IPS-20b (cell line): ENCODE measurements at regions not wholly inside any gene's neighbourhood (a gene's known extent, or its start where the extent isn't known, plus 50 kb on each side); places are given as distances from the start of the nearest gene placed in this dataset.

Experiments
- H3K27ac ChIP-seq: one replicate; pipeline ENCODE4 v1.5.1; 2013; ENCODE audit warnings: low read length
- H3K27me3 ChIP-seq: 2 replicates; pipeline ENCODE4 v1.6.1; 2013; ENCODE audit warnings: mild to moderate bottlenecking, low read length, inconsistent platforms; ENCODE audit not compliant: insufficient read depth
- H3K36me3 ChIP-seq: 2 replicates; pipeline ENCODE4 v1.6.1; 2013; ENCODE audit warnings: low read depth, mild to moderate bottlenecking, inconsistent platforms, low read length, moderate library complexity; ENCODE audit not compliant: insufficient read depth
- H3K4me1 ChIP-seq: 2 replicates; pipeline ENCODE4 v1.6.1; 2013; ENCODE audit warnings: mild to moderate bottlenecking, control low read depth, inconsistent platforms, low read length, moderate library complexity; ENCODE audit not compliant: insufficient read depth
- H3K4me3 ChIP-seq: 2 replicates; pipeline ENCODE4 v1.5.1; 2013; ENCODE audit warnings: mild to moderate bottlenecking, low read length, inconsistent platforms
- H3K9ac ChIP-seq: 2 replicates; pipeline ENCODE4 v1.6.1; 2013; ENCODE audit warnings: low read depth, mild to moderate bottlenecking, inconsistent platforms, low read length, moderate library complexity
- H3K9me3 ChIP-seq: 2 replicates; pipeline ENCODE4 v1.6.1; 2013; ENCODE audit warnings: mild to moderate bottlenecking, low read depth, low read length, inconsistent platforms; ENCODE audit not compliant: insufficient read depth

DNA sequence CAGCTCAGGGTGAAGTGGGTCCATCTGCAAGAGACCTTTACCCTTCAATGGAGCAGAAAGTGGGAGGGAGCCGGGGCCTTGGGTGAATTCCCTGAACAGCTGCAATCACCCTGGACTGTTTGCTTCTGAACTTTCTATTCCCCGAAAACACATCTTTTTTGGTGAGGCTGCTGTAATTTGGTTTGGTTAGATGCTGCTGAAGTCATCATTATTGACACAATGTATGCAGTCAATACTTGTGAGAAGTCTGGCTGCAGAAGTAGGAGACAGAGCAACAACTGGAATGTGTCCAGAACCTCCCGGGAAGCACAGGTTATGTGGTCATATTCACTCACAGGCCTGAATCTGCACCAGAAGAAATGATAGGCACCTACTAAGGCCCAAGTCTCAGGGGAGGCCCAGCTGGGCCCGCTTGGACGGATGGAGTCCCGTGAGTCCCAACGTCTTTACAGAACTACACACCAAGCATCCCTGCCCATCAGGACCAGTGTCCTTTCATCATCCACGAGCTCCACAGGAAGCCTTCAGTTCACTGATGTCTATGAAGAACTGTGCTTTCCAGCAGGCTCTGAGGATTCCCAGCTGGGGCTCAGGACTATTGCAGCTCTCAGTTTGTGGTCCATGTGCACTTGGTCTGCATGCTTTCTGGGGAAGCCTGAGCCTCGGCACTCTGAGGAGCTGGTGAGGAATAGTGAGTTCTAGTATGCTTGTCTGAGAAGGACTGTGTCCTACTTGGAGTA is 177.6 kb downstream of the THBS2 start:
- no peaks in the 10 kb centered on the region for H3K4me1 ChIP-seq
- H3K9me3 ChIP-seq = no peaks in the 10 kb centered on the region; the same call in 1 of the 2 replicates
- H3K27ac ChIP-seq = no peak overlapping the region
- no peaks in the 10 kb centered on the region for H3K27me3 ChIP-seq
- H3K9ac ChIP-seq = no peak overlapping the region
- no peak overlapping the region for H3K4me3 ChIP-seq
- no peaks in the 10 kb centered on the region for H3K36me3 ChIP-seq

- no peaks in the 10 kb centered on the region; the same call in 1 of the 2 replicates for H3K9me3 ChIP-seq
- H3K9ac ChIP-seq = no peak overlapping the region
- H3K4me1 ChIP-seq = no peaks in the 10 kb centered on the region
- H3K4me3 ChIP-seq = no peak overlapping the region
- no peaks in the 10 kb centered on the region for H3K27me3 ChIP-seq
- H3K36me3 ChIP-seq = no peaks in the 10 kb centered on the region
- H3K27ac ChIP-seq = no peak overlapping the region
Measured at GRCh38 chr6:169075211-169075914, 178.3 kb downstream of the THBS2 start.

DNA sequence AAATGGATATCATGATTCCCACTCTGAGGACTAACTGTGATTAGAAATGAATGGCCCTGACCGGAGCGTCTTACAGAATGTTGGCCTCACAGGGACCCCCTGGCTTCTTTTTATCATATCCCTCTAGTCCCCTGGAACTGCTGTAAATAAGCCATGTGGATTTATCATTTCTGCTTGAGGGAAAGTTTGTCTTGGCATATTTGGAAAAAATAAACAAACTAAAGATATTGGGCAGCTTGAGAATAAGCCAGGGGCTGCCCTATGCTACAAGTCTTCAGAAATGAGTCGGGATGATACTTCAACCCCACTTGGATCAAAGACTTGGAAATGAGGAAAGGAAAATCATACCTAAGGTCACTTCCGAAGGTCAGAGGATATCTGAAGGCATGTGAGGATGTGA is 179.1 kb downstream of the THBS2 start:
- H3K4me1 ChIP-seq = no peaks in the 10 kb centered on the region
- no peaks in the 10 kb centered on the region for H3K9me3 ChIP-seq
- H3K4me3 ChIP-seq = no peak overlapping the region
- H3K9ac ChIP-seq = no peak overlapping the region
- H3K27ac ChIP-seq = no peak overlapping the region
- no peaks in the 10 kb centered on the region for H3K27me3 ChIP-seq
- H3K36me3 ChIP-seq = no peaks in the 10 kb centered on the region

DNA sequence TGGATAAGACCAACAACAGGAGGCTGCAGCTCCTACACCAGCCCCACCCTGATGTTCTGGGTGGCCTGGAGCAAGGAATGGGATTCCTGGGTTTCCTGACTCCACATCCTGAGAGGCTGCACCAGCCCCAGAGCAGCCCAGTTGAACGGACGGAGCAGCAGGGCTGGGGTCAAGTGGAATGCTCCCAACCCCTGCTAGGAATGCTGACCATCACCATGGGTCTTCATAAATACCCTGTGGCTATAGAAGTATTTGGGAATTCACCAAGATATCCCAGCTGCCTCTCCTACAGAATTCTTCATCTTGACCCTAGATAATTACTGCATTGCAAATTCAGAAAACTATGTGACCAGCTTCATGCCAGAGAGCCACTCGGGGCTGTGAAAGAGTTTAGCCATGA is 180.3 kb downstream of the THBS2 start:
- Histone ChIP-seq H3K4me3 (no peak overlapping the region), H3K36me3 (no peaks in the 10 kb centered on the region), H3K9ac (no peak overlapping the region), H3K27me3 (no peaks in the 10 kb centered on the region), H3K27ac (no peak overlapping the region), H3K4me1 (no peaks in the 10 kb centered on the region), H3K9me3 (no peaks in the 10 kb centered on the region)

DNA sequence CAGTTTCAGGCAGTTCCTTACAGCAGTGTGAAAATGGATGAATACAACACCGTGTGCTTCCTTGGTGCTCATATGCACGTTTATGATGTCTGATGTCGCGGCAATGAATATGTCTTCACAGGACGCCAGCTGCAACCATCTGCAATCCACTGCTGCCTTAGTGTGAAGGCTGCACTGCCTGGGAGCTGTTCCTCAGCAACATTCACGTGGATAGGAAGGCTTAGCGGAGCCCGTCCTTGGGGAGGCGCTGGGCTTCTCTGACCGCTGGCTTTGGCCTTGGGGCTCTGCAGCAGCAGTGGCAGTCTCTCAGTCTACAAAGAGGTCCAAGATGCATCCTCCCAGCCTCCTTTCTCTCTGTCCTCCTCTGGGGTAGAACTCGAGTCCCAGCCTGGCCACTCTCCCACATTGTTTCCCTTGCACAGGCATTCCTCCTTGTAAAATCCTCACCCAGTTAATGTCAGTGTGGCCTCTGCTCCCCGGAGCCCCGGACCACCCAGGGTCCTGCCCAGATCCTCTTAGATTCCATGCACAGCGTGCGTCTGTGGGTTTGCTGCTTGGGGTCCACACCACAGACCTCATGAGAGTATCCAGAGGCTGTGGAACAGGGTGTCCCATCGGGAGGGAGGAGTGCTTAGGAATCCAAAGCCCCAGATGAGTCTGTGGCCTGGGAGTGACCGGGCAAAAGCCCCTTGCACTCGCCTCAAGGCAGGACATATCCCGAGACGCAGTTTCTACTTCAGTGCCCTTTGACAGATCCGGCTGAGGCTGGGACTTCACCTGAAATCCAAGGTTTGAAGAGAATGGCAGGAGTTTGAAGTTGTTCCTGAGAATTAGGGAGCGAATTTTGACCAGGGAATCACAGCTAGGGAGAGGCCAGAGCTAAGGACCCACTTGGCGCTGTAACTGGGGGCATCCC is 181.3 kb downstream of the THBS2 start:
- Histone ChIP-seq H3K27me3 (no peaks in the 10 kb centered on the region), H3K27ac (no peak overlapping the region), H3K9ac (no peak overlapping the region), H3K9me3 (no peaks in the 10 kb centered on the region), H3K4me3 (no peak overlapping the region), H3K36me3 (no peaks in the 10 kb centered on the region), H3K4me1 (no peaks in the 10 kb centered on the region)

DNA sequence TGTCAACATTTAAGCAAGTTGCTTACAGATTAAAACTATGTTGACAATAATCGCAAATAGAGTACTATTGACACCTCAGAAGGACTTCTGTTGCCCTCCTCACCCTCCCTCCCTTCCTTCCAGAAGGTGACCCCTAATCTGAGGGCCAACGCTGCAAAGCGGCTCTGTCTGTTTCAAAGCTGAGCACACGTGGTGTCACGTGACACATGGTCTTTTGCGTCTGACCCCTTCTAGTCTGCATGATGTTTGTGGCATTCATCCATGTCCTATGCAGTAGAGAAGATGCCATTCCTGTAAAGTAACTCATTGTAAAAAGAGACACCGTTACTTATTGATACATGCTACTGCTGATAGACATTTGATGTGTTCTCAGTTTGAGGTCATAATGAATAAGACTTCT is 182.3 kb downstream of the THBS2 start:
- no peak overlapping the region for H3K27ac ChIP-seq
- H3K9ac ChIP-seq = no peak overlapping the region
- H3K36me3 ChIP-seq = no peaks in the 10 kb centered on the region
- H3K9me3 ChIP-seq = no peaks in the 10 kb centered on the region
- no peak overlapping the region for H3K4me3 ChIP-seq
- H3K4me1 ChIP-seq = no peaks in the 10 kb centered on the region
- H3K27me3 ChIP-seq = no peaks in the 10 kb centered on the region

DNA sequence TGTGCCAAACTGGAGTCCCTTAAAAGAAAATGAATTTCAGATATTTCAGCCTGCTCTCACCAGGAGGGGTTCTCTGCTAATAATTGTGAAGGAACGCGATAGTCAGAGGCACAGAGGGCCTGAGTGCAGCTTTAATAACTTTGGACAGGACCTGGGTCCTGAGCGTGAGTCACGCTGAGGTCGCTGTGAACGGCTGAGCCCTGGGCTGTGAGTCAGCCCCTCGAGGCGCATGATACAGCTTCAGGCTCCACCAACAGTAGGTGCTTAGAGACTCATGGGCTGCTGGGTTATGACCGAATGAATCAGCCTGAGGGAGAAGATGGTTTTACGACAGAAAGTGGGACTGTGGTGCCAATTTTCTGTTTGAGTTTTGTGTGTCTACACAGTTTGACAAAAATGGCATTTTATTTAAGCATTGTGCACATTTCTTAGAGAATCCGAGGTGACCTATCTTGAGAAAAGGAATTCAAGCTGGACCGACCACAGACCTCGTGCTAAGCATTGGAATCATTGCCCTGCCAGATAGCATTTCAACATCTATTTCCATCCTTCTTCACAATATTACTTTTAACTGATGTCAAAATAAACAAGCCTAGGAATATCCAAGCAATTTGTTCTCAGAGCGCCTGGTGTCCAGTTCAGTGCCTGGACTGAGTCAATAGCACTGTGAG is 183.0 kb downstream of the THBS2 start:
- Histone ChIP-seq H3K27me3 (no peaks in the 10 kb centered on the region), H3K4me3 (no peak overlapping the region), H3K9ac (no peak overlapping the region), H3K27ac (no peak overlapping the region), H3K4me1 (no peaks in the 10 kb centered on the region), H3K9me3 (no peaks in the 10 kb centered on the region), H3K36me3 (no peaks in the 10 kb centered on the region)

DNA sequence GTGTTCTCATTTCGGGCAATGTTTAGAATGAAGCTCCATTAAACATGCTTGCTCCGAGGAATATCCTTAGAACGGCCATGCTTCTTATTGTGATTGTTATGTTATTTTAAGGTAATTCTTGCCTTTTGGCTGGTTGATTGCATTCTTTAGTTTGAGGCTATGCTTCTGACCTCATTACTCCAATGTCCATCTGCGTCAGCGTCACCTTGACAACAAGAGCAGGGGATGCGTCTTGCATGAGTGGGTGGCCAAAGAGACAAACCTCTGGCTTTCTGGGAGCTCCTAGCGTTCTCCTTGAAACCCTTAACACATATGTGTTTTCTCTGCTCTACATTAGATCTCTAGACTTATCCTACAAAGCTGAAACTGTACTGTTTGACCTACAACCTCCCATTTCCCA is 184.3 kb downstream of the THBS2 start:
- Histone ChIP-seq H3K4me3 (no peak overlapping the region), H3K36me3 (no peaks in the 10 kb centered on the region), H3K27ac (no peak overlapping the region), H3K27me3 (no peaks in the 10 kb centered on the region), H3K9me3 (no peaks in the 10 kb centered on the region), H3K9ac (no peak overlapping the region), H3K4me1 (no peaks in the 10 kb centered on the region)

GRCh38 chr6:169064194-169064593 is 189.5 kb downstream of the THBS2 start:
- Histone ChIP-seq H3K27me3 (no peaks in the 10 kb centered on the region), H3K4me3 (no peak overlapping the region), H3K9me3 (no peaks in the 10 kb centered on the region; the same call in 1 of the 2 replicates), H3K27ac (no peak overlapping the region), H3K36me3 (no peaks in the 10 kb centered on the region), H3K9ac (no peak overlapping the region), H3K4me1 (no peaks in the 10 kb centered on the region)

DNA sequence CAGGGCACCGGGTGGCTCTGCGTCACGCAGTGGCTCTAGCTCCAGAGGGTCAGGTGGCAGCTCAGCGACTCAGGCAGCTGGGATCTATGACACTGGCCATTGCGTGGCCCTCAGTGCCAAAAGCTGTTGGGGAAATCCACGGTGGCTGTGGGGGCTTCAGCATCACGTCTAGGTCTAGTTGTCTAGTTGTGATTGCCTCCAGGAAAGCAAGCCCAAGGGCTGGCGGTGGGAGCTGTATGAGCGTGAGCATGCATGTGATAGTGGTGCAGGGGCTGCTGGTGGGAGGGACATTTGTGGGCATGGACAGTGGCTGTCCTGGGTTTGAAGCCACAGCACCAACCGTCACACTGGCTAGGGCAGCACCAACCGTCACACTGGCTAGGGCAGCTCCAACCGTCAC is 191.4 kb downstream of the THBS2 start:
- H3K9ac ChIP-seq = no peak overlapping the region
- H3K27ac ChIP-seq = no peak overlapping the region
- H3K4me3 ChIP-seq = no peak overlapping the region
- H3K36me3 ChIP-seq = no peaks in the 10 kb centered on the region
- no peaks in the 10 kb centered on the region for H3K27me3 ChIP-seq
- no peaks in the 10 kb centered on the region; the same call in 1 of the 2 replicates for H3K9me3 ChIP-seq
- H3K4me1 ChIP-seq = no peaks in the 10 kb centered on the region

DNA sequence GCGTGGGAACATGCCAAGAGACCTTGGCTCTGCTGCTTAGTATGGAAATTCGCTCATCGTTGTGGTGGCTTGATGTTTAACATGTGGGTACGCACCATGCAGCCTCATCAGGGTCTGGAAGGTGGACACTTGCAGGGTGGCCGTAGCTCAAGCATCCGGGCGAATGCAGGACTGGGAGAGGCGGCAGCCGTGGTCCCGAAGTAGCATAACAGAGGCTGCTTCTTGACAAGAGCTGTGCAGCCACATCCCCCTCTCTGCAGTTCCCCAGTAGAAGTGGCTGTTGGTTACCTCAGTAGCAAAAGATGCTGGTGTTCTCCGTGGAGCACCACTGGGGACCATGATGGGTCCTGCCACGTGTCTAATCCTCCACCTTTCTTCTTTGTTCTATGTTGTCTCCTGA is 195.0 kb downstream of the THBS2 start:
- H3K4me1 ChIP-seq = no peaks in the 10 kb centered on the region
- no peaks in the 10 kb centered on the region for H3K36me3 ChIP-seq
- H3K9ac ChIP-seq = no peak overlapping the region
- H3K4me3 ChIP-seq = no peak overlapping the region
- no peak overlapping the region for H3K27ac ChIP-seq
- peaks cover 5% of the 10 kb centered on the region for H3K9me3 ChIP-seq
- no peaks in the 10 kb centered on the region for H3K27me3 ChIP-seq
